ENCODE measurements at regions not wholly inside any gene's neighbourhood (a gene's known extent, or its start where the extent isn't known, plus 50 kb on each side); places are given as distances from the start of the nearest gene placed in this dataset.

DNA sequence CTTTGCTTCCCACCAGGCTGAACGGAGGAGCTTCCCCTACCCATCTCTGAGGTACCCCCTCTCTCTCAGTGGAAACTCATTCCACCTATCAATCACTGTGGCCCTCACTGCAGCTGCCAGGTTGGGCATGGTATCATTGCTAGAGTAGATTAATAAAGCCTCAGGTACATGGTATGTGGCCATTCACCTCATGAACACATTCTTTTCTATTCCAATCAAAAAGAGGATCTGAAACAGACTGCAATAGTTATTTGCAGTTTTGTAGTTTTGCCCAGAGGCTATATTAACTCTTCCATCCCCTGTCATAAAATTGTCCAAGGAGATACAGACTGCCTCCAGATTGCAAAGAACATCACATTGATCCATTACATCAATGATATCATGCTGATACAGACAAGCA is 85.8 kb upstream of the MVB12B start:
- no peak for DNase-seq (ENCODE audit: low read depth in 3 of 3)

DNA sequence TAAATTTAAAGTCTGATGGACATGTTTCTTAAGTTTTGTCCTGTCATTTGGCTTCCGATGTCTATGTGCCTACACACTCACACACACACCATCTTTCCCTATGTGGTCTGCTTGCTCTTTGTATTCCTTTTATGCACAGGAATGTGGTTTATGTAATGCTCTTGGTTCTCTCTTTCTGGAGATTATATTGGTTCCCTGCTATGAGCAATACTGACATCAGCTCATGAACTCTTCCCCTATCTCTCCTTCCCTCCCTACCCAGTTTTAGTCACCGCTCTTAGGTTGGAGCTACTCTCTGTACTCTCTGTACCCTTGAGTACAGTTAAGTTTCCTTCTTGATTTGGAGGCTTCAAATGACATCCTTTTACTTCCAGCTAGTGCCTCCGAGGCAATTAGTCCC is 77.9 kb upstream of the MVB12B start:
- no peak for DNase-seq (ENCODE audit: low read depth in 3 of 3)

DNA sequence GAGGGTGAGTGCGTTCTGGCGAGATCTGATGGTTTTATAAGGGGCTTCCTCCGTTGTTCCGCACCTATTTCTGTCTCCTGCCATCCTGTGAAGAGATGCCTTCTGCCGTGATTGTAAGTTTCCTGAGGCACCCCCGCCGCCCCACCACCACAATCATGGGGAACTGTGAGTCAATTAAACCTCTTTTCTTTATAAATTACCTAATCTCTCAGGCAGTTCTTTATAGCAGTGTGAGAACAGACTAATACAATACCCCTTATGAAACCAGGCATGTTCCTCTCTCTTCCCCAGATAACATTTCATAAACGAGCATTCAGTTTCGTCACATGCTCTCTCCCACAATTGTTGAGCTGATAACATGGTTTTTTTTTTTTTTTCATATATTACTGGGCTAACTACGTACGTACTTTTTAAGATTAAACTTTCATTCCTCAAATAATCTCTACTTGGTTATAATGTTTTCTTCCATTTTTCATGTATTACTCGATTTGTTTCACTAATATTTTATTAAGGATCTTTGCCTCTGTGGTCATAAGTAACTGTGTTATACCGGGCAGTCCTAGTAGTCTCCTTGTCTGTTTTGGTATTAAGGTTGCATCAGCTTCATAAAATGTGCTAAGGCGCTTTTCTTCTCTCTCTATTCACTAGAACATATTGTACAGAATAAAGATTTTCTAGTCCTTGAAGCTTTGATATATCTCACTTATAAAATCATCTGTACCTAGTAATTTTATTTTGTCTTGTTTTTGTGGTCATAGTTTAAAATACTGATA is 64.9 kb upstream of the MVB12B start:
- DNase-seq (ENCODE audit: low read depth in 3 of 3) = no peak

DNA sequence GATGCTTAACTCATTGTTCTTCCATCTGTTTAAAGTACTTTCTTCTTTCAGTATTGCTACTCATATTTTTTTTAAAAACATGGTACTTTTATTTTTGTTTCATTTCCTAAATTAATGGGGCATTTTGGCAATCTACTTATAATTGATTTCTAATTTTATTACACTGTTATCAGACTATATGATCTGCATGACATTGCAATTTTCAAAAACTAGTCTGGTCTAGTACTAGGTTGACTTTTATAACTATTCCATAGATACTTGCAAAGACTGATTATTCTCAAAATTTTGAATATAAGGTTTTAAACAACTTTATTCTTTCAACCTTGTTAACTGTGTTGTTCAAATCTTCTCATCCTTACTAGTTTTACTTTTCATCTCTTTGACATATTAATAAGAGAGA is 63.9 kb upstream of the MVB12B start:
- no peak for DNase-seq (ENCODE audit: low read depth in 3 of 3)

DNA sequence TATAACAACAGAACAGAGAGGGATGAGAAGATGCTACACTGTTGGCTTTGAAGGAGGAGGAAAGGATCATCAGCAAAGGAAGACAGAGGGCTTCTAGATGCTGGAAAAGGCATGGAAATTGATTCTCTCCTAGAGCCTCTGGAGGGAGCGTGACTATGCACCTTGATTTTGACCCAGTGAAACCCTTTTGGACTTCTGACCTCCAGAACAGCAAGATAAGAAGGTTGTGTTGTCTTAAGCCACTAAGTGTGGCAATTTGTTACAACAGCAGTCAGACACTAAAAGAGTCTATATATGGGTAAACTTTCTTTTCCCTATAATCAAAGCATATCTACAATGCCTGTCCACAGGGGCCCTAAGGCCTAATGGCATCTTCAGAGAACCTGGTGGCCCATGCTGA is 56.1 kb upstream of the MVB12B start:
- DNase-seq (ENCODE audit: low read depth in 3 of 3) = no peak

DNA sequence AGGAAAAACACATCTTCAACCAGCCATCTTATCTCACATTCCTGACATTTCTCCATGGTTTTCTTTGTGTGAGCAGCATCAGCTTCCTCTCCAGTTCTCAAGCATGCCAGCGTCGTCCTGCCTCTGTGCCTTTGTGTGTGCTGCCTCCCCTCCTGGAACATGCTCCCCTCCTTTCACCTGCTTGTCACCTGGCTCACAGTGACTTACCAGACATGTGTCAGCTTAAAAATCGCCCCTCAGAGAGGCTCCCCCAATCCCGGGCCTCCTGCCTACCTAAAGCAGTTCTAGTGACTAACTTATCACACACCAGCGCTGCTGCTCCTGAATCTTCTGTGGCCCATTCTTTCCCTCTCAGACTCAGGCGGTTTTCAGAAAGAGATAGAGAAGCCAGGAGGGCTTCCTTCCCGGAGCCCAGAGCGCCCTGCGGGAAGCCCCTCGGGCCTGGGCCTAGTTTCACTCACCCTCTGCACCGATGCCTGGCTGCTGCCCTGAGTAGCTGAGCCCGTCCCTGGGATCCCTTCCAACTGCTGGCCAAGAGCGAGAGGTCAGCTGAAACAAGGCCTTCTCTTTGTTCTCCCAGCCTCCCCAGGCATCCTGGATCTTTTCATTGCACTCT is 51.1 kb upstream of the MVB12B start:
- no peak for DNase-seq (ENCODE audit: low read depth in 3 of 3)

DNA sequence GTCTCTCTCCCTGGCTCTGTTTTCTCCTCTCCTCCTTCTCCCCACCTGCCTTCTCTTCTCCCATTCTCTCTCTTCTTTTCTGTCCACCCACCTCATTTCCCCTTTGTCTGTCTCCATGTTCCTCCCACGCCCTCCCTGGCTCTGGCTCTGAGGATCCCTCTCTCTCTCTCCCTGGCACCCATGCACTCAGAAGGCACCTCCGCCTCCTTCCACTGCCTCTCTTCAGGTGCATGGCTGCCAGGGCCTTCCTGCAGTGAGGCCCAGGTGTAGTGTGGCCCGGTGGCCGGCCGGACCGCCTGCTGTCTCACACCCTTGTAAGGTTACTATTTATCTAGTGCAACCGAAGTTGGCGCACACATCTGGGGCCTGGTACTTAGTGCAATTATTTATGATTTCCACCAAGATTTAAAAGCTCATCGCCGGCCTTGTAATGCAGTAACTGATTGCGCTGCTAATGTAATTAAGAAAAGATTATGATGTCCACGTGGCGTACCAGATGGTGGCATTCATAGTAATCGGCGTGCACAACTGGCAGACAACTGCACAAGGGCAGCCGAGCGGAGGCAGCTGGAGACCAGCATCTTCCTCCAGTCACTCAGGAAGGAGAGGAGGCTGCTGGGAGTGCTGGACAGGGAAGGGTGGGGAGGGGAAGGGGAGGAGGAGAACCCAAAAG is 50.4 kb upstream of the MVB12B start:
- no peak for DNase-seq (ENCODE audit: low read depth in 3 of 3)

Data from stimulated activated CD4-positive, alpha-beta T cell treated with anti-CD3 and anti-CD28 coated beads, TNF-alpha, amount 100 ng/mL, for 48 hours (primary cell).